CD1c-positive myeloid dendritic cell (primary cell): ENCODE measurements at regions not wholly inside any gene's neighbourhood (a gene's known extent, or its start where the extent isn't known, plus 50 kb on each side); places are given as distances from the start of the nearest gene placed in this dataset.
"Not testable (repeated sequence)": the region's sequence is repeated elsewhere in the genome, so short reads cannot be mapped to it uniquely, and the experiment has no call there.

Experiments used
- DNase-seq: peaks from one replicate; pipeline ENCODE4 v3.0.0-alpha.2; 2016; ENCODE audit errors: extremely low spot score

DNA sequence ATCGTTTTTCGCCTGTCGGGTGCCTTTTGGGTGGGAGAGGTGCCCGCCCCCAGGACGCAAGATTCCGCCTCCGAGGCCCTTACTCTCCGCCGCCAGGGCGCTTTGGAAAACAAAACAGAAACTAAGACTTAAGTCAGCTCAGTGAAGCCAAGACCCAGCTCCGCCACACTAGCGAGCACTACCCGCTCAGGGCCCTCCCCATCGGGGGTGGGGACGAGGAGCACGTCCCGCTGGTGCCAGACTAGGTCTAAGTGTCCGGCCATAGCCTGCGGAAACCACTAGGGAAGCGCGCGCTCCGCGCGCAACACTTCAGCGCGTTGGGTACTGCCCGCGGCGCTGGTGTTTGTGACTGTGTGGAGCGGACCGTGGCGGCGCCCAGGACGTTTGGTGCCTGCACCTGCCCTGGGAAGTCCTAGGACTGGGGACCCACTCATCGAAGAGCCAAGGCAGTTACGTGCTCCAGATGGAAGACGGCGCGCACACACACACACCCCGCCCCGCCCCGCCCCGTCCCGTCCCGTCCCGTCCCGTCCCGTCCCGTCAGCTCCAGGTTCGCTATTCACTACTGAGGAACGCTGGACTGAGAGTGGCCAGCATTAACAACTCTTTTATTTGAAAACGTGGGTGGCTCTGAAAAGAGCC, 57.6 kb upstream of the BOLA1 start:
- not testable (repeated sequence) for DNase-seq

DNA sequence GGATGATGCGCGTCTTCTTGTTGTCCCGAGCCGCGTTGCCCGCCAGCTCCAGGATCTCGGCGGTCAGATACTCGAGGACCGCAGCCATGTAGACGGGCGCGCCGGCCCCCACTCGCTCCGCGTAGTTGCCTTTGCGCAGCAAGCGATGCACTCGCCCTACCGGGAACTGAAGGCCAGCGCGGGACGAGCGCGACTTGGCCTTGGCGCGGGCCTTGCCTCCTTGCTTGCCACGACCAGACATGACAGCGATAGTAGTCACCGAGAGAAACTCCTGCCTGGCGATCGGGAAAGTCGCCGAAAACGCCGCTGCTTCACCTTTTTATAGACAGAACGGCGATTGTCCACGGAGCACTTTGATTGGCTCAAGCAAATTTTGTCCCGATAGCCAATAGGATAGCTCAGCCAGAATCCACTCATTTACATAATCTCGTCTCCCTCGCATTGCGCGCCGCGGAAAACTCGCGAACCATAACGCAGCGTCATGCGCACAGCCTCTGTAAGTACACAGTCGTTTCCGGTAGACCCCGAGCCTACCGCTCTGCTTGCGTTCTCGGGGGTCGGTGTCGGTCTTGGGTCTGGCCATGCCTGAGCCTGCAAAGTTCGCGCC, 56.8 kb upstream of the BOLA1 start:
- not testable (repeated sequence) for DNase-seq

DNA sequence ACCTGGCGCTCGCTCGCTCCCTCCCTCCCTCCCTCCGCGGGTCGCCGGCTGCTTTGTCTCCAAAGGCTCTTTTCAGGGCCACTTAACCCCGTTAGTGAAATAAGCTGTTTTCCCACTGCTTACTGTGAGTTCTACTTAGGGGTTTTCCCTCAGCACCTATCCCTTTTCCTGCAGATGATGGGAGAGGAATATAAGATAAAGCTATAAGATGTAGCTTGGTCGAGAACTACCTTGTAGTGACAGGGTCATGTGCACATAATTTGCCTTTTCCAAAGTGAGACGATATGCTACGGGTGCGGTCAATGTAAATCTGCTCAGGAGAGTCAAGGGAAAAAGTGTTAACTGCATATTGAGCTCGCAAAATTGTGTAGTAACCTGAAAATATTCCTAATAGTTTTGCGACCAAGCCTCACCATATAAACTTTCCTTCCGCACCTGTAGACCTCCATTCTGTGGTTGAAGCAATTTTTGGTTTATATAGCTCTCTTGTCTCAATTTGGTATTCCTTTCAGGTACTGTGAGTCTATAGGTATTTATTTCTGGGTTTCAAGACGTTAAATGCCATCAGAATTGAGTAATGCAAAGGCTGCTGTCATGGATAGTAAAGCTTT, 55.8 kb upstream of the BOLA1 start:
- DNase-seq = peak; percentile 20

DNA sequence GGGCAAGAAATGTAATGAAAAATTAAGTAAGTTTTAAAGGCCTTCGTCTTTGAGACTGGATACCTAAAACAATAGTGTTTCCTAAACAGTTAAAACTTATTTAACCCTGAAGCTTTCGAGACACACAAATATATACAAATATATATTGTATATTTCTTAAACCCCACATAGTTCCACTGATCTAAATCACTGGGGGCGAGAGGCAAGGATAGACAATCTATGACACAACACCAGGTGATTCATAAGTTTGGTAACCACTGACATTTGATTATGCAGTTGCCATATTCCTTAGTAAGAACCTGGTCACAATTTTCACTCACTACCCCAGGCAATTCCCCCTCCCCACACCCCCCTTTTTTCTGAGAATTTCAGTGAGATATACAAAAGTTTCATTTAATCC, 55.3 kb upstream of the BOLA1 start:
- DNase-seq = peak; percentile 59

DNA sequence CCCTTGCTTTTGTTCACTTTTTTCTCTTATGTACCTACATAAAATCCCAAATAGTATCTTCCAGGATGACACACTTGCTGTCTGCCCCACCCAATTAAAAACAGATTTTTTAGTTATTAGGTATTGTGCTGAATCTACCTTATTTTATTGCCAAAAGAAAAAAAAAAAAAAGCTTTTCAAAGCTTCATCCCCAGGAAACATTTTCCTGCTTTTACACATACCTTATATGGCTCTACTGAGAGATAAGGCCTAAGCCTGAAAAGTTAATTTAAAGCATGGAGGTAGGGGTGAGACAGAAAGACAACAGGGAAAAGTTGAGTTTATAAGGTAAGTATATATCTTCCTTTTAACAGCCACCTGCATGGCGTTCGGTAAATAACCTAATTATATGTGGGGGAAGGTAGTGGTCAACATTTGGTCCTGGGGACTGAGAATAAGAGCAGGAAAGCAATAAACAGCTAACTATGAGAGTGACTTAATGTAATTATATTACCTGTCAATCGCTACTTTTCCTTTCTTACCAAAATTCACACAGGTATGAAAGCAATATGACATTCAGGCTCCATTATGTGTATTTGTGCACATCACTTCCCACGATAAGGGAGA, 54.6 kb upstream of the BOLA1 start:
- peak; percentile 0 for DNase-seq

DNA sequence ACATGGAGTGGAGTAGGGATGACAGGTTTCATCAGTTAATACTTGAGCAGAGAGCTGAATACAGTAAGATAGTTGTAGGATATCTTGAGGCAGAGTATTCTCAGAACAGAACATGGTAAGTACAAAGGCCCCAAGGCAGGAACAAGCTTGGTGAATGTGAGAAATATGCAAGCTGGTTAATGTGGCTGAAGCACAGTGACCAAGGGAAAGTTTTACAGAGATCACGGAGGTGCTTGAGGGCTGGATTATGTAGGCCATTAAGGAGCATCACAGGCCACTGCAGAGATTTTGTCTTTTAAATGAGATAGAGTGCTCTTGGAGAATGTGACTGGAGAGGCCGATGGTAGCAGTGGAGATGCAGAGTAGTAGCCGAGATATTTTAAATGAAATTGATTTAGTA, 54.0 kb upstream of the BOLA1 start:
- peak; percentile 1 for DNase-seq

DNA sequence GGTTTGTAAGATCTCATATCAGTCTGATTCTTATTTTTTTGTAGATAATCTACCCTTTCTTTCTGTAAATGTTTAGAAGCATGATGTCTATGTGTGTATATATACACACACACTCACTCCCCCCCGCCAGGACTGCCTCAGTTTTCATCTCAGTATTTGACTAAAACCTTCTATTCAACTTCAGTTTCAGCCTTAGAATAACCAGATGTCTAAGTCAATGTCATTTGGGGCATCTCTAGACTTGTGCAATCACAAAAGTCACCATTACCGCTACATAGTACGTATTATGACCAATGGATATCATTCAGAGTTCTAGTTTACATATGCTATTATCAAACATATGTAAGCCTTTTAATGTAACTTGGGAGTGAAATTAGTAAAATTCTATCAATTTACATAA, 53.3 kb upstream of the BOLA1 start:
- DNase-seq = peak; percentile 1

DNA sequence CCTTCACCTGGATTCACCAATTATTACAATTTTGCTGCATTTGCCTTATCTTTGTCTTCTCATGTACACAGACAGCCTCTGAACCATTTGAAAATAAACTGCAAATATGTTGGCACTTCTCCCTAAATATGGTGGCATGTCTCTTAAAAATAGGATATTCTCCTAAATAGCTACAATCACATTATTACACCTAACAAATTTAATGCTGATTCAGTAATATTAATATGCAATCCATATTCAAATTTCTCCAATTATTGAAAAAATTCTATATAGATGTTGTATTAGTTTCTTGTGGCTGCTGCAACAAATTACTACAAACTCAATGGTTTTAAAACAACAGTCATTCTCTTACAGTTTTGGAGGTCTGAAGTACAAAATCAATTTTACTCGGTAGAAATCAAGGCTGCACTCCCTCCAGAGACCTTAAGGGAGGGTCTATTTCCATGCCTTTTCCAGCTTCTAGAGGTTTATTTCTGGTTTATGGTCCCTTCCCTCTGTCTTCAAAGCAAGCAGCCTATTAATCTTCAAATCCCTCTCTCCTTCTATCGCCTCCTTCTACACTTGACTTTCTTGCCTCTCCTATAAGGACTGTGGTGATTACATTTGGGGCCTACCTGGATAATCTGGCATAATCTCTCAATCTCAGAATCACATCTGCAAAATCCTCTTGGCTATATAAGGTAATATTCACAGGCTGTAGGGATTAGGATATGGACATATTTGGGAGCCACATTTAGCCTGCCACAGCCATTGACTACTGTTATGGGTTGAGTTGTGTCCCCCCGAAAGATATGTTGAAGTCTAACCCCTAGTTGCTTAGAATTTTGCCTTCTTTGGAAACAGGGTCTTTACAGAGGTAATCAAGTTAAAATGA, 52.5 kb upstream of the BOLA1 start:
- DNase-seq = peak; percentile 1

DNA sequence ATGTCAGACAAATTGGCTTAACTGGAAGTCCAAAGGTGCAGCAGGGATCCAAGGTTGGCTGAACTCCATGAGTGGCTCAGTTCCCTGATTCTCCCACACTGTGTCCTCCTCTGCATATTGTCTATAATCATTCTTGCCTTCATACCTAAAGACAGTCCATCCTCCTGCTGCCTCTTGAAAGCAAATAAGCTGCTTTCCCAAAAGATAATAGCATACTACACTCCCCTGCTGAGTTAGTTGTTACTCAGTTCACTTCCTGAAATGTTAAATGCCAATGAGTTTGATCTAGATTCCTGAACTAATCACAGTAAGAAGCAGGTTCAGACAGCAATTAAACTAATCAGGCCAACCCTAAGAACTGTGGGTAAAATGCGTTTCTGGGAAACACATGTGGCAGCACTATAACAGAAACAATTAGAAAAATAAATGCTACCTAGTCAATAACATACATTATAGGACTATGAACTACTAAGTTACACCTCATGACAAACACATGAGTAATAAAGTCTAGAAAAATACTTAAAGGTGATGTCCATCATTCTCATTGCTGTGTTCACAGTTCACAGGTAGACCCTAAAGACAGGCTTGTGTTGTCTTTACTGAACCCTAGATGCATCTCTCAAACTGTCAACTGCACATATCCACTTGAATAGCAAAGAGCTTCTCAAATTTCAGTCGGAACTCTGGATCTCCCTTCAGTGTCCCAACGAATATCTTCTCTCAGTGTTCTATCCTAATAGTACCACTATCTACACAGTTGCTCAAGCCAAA, 50.8 kb upstream of the BOLA1 start:
- peak; percentile 10 for DNase-seq

DNA sequence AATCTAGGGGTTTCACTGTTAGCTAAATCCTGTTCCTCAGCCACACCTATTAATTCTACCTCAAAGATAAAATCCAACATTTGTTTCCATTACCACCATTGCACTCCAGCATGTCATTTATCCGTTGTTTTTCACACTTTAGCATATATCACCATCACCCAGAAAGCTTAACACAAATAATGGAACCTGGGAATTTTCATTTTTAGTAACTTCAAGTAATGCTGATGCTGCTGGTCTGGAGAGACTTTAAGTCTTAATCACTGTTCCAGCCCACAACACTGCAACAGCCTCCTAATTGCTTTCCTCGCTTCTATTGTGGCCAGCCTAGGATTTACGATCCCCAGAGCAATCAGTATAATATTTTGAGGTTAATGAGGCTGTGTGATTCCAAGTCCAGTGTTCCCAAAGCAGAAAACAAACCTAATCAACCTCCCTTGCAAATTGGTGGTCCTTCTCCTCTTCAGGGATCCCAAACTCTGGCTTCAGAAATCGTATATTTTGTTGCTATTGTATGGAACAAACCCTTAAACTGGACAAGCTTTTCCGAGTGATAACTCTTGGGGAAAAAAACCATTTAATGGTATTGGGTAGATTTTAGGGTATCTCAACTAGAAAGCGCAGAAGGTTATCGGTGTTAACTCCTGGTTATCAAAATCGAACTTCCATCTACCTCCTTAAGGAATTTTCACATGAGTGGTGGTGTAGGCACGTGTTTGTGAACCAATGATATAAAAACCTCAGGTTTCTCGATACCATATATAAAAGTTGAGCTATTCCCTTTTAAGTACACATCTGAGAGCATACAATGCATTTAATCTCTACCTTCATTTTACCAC, 50.0 kb upstream of the BOLA1 start:
- DNase-seq = peak; percentile 6
